Memory B cell (primary cell): ENCODE measurements at regions not wholly inside any gene's neighbourhood (a gene's known extent, or its start where the extent isn't known, plus 50 kb on each side); places are given as distances from the start of the nearest gene placed in this dataset.

Experiments
- ATAC-seq: fragments of 150-1000 bp; cut with Tn5 transposase; 2 replicates; pipeline ENCODE4 v1.10.0; 2021; ENCODE audit warnings: low read depth, mild to moderate bottlenecking, moderate library complexity
- DNase-seq, 2 donors: peaks; one replicate each; pipeline ENCODE4 v3.0.0; 2022; ENCODE audit warnings: low spot score in 2 of 2
- H3K27ac Mint-ChIP-seq: one replicate; pipeline ENCODE4 v1.8.0; 2022; ENCODE audit warnings: mild to moderate bottlenecking, moderate library complexity, mixed read lengths
- H3K27me3 Mint-ChIP-seq: one replicate; pipeline ENCODE4 v1.8.0; 2022; ENCODE audit warnings: mixed read lengths
- H3K36me3 Mint-ChIP-seq: one replicate; pipeline ENCODE4 v1.8.0; 2022; ENCODE audit warnings: mild to moderate bottlenecking, mixed read lengths
- H3K4me1 Mint-ChIP-seq: one replicate; pipeline ENCODE4 v1.8.0; 2022; ENCODE audit warnings: mixed read lengths
- H3K4me3 Mint-ChIP-seq: one replicate; pipeline ENCODE4 v1.8.0; 2022; ENCODE audit warnings: mild to moderate bottlenecking, moderate library complexity, mixed read lengths
- H3K9me3 Mint-ChIP-seq: one replicate; pipeline ENCODE4 v1.8.0; 2022; ENCODE audit warnings: mixed read lengths

- no peaks in the 10 kb centered on the region for H3K9me3 Mint-ChIP-seq
- ATAC-seq: no peak
- H3K4me3 Mint-ChIP-seq: no peak overlapping the region
- H3K27ac Mint-ChIP-seq: no peak overlapping the region
- H3K4me1 Mint-ChIP-seq: no peaks in the 10 kb centered on the region
- no peak for DNase-seq
- peaks cover 12% of the 10 kb centered on the region for H3K27me3 Mint-ChIP-seq
- no peaks in the 10 kb centered on the region for H3K36me3 Mint-ChIP-seq
These were observed 62.9 kb downstream of the ACKR3 start for GRCh38 chr2:236632295-236633218.

DNA sequence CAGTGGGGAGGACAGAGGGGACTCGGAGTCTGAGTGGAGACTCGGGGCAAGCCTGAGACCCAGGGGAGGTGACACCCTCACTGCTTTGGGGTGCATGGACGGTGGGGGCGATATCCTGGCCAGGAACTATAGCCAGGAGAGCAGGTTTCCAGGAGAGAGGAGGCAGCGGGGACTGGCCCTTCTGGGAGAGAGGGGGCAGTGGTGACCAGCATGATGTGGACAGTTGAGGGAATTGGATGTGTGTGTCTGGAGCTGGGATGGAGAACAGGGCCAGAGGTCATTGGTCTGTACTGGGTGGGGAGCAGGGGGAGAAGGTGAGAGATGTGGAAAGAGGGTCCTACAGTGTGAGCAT, 63.6 kb downstream of the ACKR3 start:
- Mint-ChIP-seq H3K27me3 (peaks cover 17% of the 10 kb centered on the region), H3K4me3 (no peak overlapping the region), H3K4me1 (no peaks in the 10 kb centered on the region), H3K27ac (no peak overlapping the region), H3K9me3 (no peaks in the 10 kb centered on the region), H3K36me3 (no peaks in the 10 kb centered on the region)
- no peak for DNase-seq
- no peak for ATAC-seq

DNA sequence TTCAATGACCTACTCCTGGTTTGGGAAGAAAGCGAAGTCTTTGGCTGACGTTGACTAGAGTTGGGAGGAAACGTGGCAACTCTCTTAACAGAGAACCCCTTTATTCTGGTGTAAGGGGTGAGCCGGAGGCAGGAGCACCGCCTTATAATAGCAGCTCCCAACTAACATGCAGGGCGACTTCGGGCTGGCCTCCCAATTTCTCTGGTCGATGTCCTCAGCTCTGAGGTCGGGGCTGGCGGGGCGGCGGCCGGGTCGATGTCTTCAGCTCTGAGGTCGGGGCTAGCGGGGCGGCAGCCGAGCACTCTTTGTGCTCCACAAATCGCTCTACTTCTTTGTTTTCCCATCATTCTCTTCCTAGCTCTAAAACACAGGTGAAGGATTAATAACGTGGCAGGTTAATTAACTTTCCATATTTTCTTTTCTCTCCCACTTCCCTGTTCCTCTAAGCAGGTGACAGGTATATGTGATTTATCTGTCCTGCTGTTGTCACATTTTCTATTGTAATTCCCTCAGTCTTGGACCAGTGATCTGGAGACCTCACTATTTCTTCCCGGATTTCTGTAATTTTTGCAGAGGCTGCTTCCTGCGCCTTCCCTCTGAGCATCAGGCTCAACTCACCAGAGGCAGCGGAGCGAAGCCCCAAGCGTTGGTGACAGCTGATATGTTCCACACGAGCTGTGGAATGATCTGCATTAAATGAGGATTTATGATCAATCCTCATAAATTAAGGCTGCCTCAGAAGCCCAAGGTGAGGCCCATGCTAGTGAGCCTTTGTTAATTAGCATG, 64.3 kb downstream of the ACKR3 start:
- no peak for ATAC-seq
- Mint-ChIP-seq H3K27me3 (peaks cover 18% of the 10 kb centered on the region), H3K36me3 (no peaks in the 10 kb centered on the region), H3K9me3 (no peaks in the 10 kb centered on the region), H3K27ac (no peak overlapping the region), H3K4me1 (no peaks in the 10 kb centered on the region), H3K4me3 (no peak overlapping the region)
- no peak for DNase-seq

DNA sequence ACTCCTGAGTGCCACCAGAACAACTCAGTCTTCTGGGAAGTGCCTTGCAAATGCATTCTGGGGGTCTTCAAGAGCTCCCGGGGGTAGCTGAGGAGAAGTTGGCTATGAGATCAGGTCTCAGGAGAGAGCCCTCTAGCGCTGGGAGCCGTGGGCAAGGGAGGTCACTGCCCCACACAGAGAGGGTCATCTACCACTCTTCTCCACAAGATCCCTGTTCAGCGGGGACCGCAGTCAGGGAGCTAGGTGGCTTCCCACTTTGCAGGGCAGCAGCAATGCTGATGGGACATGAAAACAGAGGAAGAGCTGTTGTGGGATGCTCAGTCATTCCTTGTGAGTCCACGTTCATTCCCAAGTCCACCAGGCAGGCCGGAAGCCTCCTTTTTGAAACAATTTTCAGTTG, 66.6 kb downstream of the ACKR3 start:
- DNase-seq: no peak
- no peaks in the 10 kb centered on the region for H3K9me3 Mint-ChIP-seq
- no peak for ATAC-seq
- H3K27me3 Mint-ChIP-seq: peaks cover 25% of the 10 kb centered on the region
- H3K36me3 Mint-ChIP-seq: no peaks in the 10 kb centered on the region
- H3K4me3 Mint-ChIP-seq: no peak overlapping the region
- no peaks in the 10 kb centered on the region for H3K4me1 Mint-ChIP-seq
- H3K27ac Mint-ChIP-seq: no peak overlapping the region

DNA sequence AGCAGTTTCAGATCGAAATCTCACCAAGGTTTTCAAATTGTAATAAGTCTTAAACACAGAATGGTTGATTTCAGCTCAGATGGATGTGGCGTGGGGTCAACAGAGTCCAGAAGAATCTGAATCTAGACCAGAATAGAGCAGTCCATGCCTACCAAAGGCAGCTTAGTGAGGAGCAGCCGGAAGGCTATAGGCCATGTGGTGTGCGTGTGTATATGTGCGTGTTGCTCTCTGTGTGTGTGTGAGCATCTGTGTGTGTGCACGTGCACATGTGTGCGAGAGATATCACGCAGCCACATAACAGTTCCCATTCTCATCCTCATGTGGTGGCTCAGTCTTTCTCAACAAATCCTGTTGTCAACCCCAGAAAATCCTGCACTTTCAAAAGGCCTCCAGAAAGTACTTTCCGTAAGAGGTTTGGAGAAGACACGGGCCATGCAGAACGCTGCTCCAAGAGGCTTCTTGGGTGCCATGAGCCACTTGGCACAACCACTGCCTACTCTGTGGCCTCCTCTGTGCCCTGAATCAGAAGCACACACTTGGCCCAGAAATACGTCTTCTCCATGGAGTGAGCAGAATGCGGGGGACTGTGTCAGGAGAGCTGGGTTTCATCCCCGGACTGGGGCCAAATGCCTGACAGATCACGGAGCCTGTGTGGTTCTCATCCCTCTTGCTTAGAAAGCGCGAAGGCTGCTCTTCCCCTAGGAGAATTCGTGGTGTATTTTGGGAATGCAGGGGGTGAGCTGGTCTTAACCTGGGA, 67.3 kb downstream of the ACKR3 start:
- no peaks in the 10 kb centered on the region for H3K36me3 Mint-ChIP-seq
- H3K9me3 Mint-ChIP-seq: no peaks in the 10 kb centered on the region
- no peak overlapping the region for H3K4me3 Mint-ChIP-seq
- H3K27me3 Mint-ChIP-seq: peaks cover 22% of the 10 kb centered on the region
- no peak overlapping the region for H3K27ac Mint-ChIP-seq
- no peaks in the 10 kb centered on the region for H3K4me1 Mint-ChIP-seq
- ATAC-seq (no peak), DNase-seq (no peak)

DNA sequence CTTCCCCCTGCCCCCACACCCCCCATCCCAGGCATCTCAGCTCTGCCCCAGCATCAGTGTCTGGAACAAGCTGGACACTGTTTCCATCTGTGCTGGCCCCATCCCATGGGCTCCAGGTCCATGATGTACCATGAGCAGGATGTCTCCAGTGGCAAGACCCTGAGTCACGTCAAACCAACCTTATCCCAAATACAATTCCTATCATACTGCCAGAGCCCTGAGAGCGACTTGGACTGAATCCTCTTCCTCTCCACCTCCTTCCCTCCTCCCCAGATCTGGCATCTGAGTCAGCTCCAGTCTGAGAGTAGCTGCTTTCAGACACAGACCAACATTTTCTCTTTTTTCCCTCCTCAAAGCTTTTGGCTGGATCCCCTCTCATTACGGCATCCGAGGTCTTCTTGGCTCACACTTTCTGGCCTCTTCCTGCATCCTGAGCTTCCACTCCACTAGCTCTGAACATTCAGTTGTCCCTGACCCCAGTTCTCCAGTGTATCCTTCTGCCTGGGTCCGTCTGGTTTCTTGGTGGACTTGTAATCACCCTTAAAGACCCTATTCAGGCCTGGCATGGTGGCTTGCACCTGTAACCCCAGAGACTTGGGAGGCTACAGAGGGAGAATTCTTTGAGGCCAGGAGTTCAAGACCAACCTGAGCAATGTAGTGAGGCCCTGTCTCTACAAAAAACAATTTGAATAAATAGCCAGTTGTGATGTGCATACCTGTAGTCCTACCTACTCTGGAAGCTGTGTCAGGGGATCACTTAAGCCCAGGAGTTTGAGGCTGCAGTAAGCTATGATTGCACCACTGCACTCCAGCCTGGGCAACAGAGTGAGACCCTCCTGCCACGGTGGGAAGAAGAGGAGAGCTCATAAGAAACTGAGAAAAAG, 68.3 kb downstream of the ACKR3 start:
- no peaks in the 10 kb centered on the region for H3K9me3 Mint-ChIP-seq
- ATAC-seq (no peak), DNase-seq (no peak)
- no peaks in the 10 kb centered on the region for H3K36me3 Mint-ChIP-seq
- H3K4me3 Mint-ChIP-seq: no peak overlapping the region
- H3K27me3 Mint-ChIP-seq: peaks cover 19% of the 10 kb centered on the region
- no peak overlapping the region for H3K27ac Mint-ChIP-seq
- no peaks in the 10 kb centered on the region for H3K4me1 Mint-ChIP-seq

DNA sequence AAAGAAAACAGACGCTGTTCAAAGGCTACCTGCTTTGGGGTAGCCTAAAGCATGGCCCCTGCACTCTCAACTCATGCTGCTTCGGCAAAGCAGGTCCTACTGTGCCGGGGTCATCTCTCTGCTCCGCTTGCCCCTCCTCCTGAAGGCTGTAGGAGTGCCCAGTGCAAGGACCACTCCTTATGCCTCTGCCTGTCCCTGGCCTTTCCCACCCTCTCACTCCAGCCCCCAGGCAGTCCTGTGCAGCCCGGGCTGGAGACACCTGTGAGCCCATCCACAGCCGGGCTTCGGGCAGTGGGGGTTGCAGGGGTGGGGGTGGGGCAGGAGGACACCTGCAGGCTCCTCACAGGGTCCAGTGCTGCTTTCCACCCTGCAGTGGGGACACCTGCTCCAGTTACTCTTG, 69.1 kb downstream of the ACKR3 start:
- Mint-ChIP-seq H3K27ac (no peak overlapping the region), H3K36me3 (no peaks in the 10 kb centered on the region), H3K4me3 (no peak overlapping the region), H3K27me3 (peaks cover 16% of the 10 kb centered on the region), H3K4me1 (no peaks in the 10 kb centered on the region), H3K9me3 (peaks cover 2% of the 10 kb centered on the region)
- ATAC-seq: no peak
- no peak for DNase-seq

GRCh38 chr2:236639461-236640235, 70.0 kb downstream of the ACKR3 start:
- peaks cover 17% of the 10 kb centered on the region for H3K27me3 Mint-ChIP-seq
- ATAC-seq: no peak

DNA sequence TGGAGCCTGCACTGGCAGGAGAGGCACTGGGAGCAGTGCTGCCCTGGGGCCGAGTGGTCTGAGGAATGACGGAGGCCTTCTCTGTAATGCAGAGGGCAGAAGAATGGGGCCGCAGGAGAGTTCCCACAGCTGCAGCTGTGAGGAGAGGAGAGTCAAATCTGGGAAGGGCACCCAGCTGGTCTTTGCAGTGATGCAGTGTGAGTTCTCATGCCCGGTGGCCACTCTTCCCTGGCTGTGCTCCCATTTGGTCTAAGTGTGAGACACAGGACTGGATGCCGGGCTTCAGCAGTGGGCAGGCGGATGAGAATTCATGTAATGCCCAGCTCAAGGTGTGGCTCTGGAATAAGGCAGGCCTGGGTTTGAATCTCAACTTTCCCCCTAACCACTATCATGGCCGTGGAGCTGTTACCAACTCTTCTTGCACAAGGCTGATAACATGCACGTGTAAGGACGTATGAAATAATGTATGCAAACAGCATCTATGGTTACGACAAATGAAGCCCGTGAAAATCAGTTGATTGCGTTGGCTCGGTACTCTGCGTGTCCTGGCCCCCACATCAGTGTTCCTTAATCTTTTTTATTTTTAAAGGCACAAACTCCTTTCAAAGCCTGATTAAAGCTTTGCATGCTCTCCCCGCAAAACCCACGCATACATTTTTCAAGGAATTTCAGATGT, 71.6 kb downstream of the ACKR3 start:
- H3K27me3 Mint-ChIP-seq: peaks cover 19% of the 10 kb centered on the region
- no peak overlapping the region for H3K27ac Mint-ChIP-seq
- no peaks in the 10 kb centered on the region for H3K4me1 Mint-ChIP-seq
- H3K36me3 Mint-ChIP-seq: no peaks in the 10 kb centered on the region
- peaks cover 2% of the 10 kb centered on the region for H3K9me3 Mint-ChIP-seq
- H3K4me3 Mint-ChIP-seq: no peak overlapping the region
- no peak for ATAC-seq
- DNase-seq: no peak

More at GRCh38 chr2:236639461-236640235, 70.0 kb downstream of the ACKR3 start:
- Mint-ChIP-seq H3K4me1 (no peaks in the 10 kb centered on the region), H3K9me3 (peaks cover 2% of the 10 kb centered on the region), H3K27ac (no peak overlapping the region), H3K4me3 (no peak overlapping the region), H3K36me3 (no peaks in the 10 kb centered on the region)
- no peak for DNase-seq

- Mint-ChIP-seq H3K9me3 (peaks cover 2% of the 10 kb centered on the region), H3K27me3 (peaks cover 21% of the 10 kb centered on the region), H3K36me3 (no peaks in the 10 kb centered on the region), H3K4me1 (no peaks in the 10 kb centered on the region), H3K27ac (no peak overlapping the region), H3K4me3 (no peak overlapping the region)
- DNase-seq (no peak), ATAC-seq (no peak)
These were observed 72.5 kb downstream of the ACKR3 start for GRCh38 chr2:236642125-236642524.

DNA sequence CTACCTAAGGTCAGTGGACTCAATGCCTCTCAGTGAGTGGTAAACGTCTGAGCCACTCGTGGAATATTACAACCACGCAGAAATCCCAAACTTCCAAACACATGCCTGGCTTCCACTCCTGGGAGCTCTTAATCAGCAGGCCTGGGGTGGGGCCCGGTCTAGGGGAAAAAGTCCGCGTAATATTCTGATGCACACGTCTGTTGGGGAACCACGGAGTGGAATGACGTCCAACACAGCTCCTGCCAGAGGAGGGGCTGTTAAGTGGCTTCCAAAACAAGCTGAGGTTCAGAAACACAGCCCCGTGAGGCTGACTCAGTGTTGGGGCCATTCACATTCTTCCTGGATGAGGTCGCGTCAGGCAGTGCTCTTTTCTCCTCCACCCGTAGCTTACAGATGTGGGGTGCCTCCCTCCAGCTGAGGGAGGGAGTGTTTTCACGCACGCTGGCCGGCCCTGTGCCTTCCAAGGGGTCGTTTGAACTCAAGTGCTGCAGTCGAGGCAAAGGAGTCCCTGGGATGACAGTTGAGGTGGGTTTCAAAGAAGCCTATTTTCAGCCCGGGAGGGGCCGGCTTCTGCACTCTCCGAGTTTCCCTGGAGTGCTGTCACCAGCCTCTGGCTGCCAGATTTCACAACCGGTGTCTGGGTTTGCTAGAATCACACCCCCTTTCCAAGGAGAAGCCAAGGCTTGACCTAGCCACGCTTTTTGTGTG, 73.1 kb downstream of the ACKR3 start:
- Mint-ChIP-seq H3K9me3 (peaks cover 2% of the 10 kb centered on the region), H3K27me3 (peaks cover 19% of the 10 kb centered on the region), H3K4me3 (no peak overlapping the region), H3K4me1 (no peaks in the 10 kb centered on the region), H3K36me3 (no peaks in the 10 kb centered on the region), H3K27ac (no peak overlapping the region)
- no peak for ATAC-seq
- no peak for DNase-seq

GRCh38 chr2:236643480-236643879, 73.9 kb downstream of the ACKR3 start:
- Mint-ChIP-seq H3K4me3 (no peak overlapping the region), H3K27ac (no peak overlapping the region), H3K9me3 (peaks cover 2% of the 10 kb centered on the region), H3K27me3 (peaks cover 15% of the 10 kb centered on the region), H3K4me1 (no peaks in the 10 kb centered on the region), H3K36me3 (no peaks in the 10 kb centered on the region)
- ATAC-seq (no peak), DNase-seq (no peak)
